Karpas-422 (cell line): ENCODE measurements at regions not wholly inside any gene's neighbourhood (a gene's known extent, or its start where the extent isn't known, plus 50 kb on each side); places are given as distances from the start of the nearest gene placed in this dataset.
"Not testable (repeated sequence)": the region's sequence is repeated elsewhere in the genome, so short reads cannot be mapped to it uniquely, and the experiment has no call there.

Source experiments
- DNase-seq: peaks from one replicate; pipeline ENCODE4 v3.0.0-alpha.2; 2015
- H2AFZ ChIP-seq: fragments of 200-600 bp; sonication (generic); 2 replicates; pipeline ENCODE4 v1.6.1; 2014; ENCODE audit warnings: antibody characterized with exemption, low read length, mixed read lengths
- H3K27ac ChIP-seq: fragments of 200-600 bp; sonication (generic); 2 replicates; pipeline ENCODE4 v1.5.1; 2014; ENCODE audit warnings: mild to moderate bottlenecking, low read length, moderate library complexity
- H3K27me3 ChIP-seq: fragments of 200-600 bp; sonication (generic); 2 replicates; pipeline ENCODE4 v1.6.1; 2014; ENCODE audit warnings: low read length, mixed read lengths
- H3K36me3 ChIP-seq: fragments of 200-600 bp; sonication (generic); 2 replicates; pipeline ENCODE4 v1.6.1; 2014; ENCODE audit warnings: low read length, mixed read lengths; ENCODE audit not compliant: insufficient read depth
- H3K4me1 ChIP-seq: fragments of 200-600 bp; sonication (generic); 2 replicates; pipeline ENCODE4 v1.6.1; 2014; ENCODE audit warnings: mild to moderate bottlenecking, low read length, mixed read lengths
- H3K4me2 ChIP-seq: fragments of 200-600 bp; sonication (generic); 2 replicates; pipeline ENCODE4 v1.6.1; 2014; ENCODE audit warnings: low read length, low read depth, mild to moderate bottlenecking; ENCODE audit not compliant: poor library complexity, severe bottlenecking
- H3K4me3 ChIP-seq: fragments of 200-600 bp; sonication (generic); 2 replicates; pipeline ENCODE4 v1.5.1; 2014; ENCODE audit warnings: mild to moderate bottlenecking, antibody characterized with exemption, low read length, mixed read lengths
- H3K79me2 ChIP-seq: fragments of 200-600 bp; sonication (generic); 2 replicates; pipeline ENCODE4 v1.6.1; 2014; ENCODE audit warnings: mild to moderate bottlenecking, low read length, mixed read lengths
- H3K9ac ChIP-seq: fragments of 200-600 bp; sonication (generic); 2 replicates; pipeline ENCODE4 v1.6.0; 2014; ENCODE audit warnings: low read length
- H3K9me2 ChIP-seq: fragments of 200-600 bp; sonication (generic), shearing (Covaris generic); replicated peaks from 2 replicates; pipeline ENCODE4 v1.6.0; 2014; ENCODE audit warnings: mild to moderate bottlenecking, low read length, moderate library complexity; ENCODE audit not compliant: insufficient read depth
- H3K9me3 ChIP-seq: fragments of 300-700, 200-600 bp; sonication (generic); 2 replicates; pipeline ENCODE4 v1.6.1; 2014; ENCODE audit warnings: low read length, mixed read lengths
- H4K20me1 ChIP-seq: fragments of 200-600 bp; sonication (generic); 2 replicates; pipeline ENCODE4 v1.6.1; 2014; ENCODE audit warnings: mild to moderate bottlenecking, antibody characterized with exemption, low read length, low read depth; ENCODE audit not compliant: insufficient read depth

DNA sequence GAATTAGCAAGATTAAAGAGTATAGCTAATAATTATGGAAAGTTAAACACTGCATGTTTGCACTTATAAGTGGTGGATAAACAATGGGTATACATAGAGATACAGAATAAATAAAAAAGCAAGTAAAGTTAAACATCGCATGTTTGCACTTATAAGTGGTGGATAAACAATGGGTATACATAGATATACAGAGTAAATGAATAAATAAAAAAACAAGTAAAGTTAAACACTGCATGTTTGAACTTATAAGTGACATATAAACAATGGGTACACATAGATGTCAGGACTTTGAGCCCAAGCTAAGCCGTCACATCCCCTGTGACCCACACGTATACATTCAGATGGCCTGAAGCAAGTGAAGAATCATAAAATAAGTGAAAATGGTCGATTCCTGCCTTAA, 1533.3 kb upstream of the SPRY2 start:
- no peak for DNase-seq
- Histone ChIP-seq H3K79me2 (no peaks in the 10 kb centered on the region), H3K4me2 (no peak overlapping the region), H3K4me1 (no peaks in the 10 kb centered on the region), H2AFZ (no peak overlapping the region), H3K9me2 (no peaks in the 10 kb centered on the region), H3K9me3 (peaks cover 4% of the 10 kb centered on the region), H3K9ac (no peak overlapping the region), H3K27me3 (no peaks in the 10 kb centered on the region), H3K4me3 (no peak overlapping the region), H3K27ac (no peak overlapping the region), H3K36me3 (no peaks in the 10 kb centered on the region), H4K20me1 (no peaks in the 10 kb centered on the region)

DNA sequence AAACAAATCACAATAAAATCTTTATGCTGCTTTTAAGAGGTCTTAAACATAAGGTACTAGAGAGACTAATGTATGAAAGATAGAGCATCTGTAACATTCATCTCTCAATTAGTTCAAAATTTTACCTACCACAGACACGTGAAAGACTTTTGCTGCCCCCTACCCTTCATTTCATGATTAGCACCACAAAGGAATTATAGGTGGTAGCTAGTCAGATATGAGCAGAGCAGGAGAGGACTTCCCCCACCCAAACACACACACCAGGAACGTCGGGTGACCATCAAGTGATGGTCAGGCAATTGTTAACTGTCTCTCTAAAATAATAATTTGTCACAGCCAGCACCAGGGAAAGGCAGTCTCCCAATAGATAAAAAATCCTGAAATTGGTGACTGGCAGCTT, 1531.7 kb upstream of the SPRY2 start:
- Histone ChIP-seq H3K4me3 (no peak overlapping the region), H3K27ac (no peak overlapping the region), H3K27me3 (no peaks in the 10 kb centered on the region), H3K79me2 (no peaks in the 10 kb centered on the region), H3K36me3 (no peaks in the 10 kb centered on the region), H3K4me2 (no peak overlapping the region), H3K9ac (no peak overlapping the region), H3K4me1 (no peaks in the 10 kb centered on the region), H3K9me2 (no peaks in the 10 kb centered on the region), H4K20me1 (no peaks in the 10 kb centered on the region), H2AFZ (no peak overlapping the region), H3K9me3 (no peaks in the 10 kb centered on the region; the same call in none of the 2 replicates)
- DNase-seq: peak; percentile 59

DNA sequence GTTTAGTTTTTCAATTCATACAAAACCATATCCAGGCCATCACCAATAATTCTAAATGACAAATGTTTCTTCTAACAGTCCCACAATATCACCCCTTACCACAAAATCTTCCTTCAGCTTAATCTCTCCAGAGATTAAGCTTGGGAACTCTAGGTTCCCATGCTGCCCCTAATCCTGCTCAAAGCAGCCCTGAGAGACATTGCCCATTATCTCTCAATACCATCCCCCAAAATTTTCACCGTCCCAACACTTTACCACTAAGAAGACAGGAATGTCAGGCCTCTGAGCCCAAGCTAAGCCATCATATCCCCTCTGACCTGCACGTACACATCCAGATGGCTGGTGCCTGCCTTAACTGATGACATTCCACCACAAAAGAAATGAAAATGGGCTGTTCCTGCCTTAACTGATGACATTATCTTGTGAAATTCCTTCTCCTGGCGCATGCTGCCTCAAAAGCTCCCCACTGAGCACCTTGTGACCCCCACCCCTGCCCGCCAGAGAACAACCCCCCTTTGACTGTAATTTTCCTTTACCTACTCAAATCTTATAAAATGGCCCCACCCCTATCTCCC, 1530.9 kb upstream of the SPRY2 start:
- H3K4me1 ChIP-seq, H3K4me3 ChIP-seq, DNase-seq, H3K9me2 ChIP-seq, H3K27ac ChIP-seq, H4K20me1 ChIP-seq, H3K27me3 ChIP-seq, H3K9ac ChIP-seq, H3K9me3 ChIP-seq, H3K79me2 ChIP-seq, H2AFZ ChIP-seq, H3K36me3 ChIP-seq, H3K4me2 ChIP-seq: not testable (repeated sequence)

- Histone ChIP-seq H3K36me3 (no peaks in the 10 kb centered on the region), H3K27ac (no peak overlapping the region), H2AFZ (no peak overlapping the region), H3K4me2 (no peak overlapping the region), H3K79me2 (no peaks in the 10 kb centered on the region), H3K27me3 (no peaks in the 10 kb centered on the region), H3K9me3 (peaks cover 18% of the 10 kb centered on the region; the same call in 1 of the 2 replicates), H4K20me1 (no peaks in the 10 kb centered on the region), H3K9ac (no peak overlapping the region), H3K4me1 (no peaks in the 10 kb centered on the region), H3K9me2 (no peaks in the 10 kb centered on the region), H3K4me3 (no peak overlapping the region)
- no peak for DNase-seq
Measured at GRCh38 chr13:81848291-81848690, 1507.4 kb upstream of the SPRY2 start.

DNA sequence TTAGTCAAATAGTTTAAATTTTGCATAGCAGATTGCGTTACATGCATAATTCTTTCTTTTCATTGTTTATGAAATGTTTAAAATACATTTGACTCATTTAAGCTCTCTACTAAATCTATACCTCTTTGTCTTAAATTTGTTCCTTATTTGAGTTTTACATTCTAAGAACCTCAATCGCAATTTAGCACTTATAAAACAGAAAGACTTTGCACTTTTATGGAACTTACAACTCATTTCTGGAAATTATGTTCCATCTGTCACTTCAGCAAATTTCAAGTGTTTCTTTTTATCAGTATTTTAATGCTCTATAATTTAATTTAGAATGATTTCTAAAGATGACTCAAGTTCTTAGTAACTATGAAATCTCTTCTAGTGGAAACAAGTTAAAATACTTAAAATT, 1505.8 kb upstream of the SPRY2 start:
- Histone ChIP-seq H3K4me1 (no peaks in the 10 kb centered on the region), H2AFZ (no peak overlapping the region), H3K9ac (no peak overlapping the region), H3K9me3 (peaks cover 18% of the 10 kb centered on the region; the same call in 1 of the 2 replicates), H3K9me2 (no peaks in the 10 kb centered on the region), H3K27ac (no peak overlapping the region), H3K4me2 (no peak overlapping the region), H4K20me1 (no peaks in the 10 kb centered on the region), H3K36me3 (no peaks in the 10 kb centered on the region), H3K27me3 (no peaks in the 10 kb centered on the region), H3K4me3 (no peak overlapping the region), H3K79me2 (no peaks in the 10 kb centered on the region)
- DNase-seq: no peak

- DNase-seq: no peak
- H3K4me3 ChIP-seq: no peak overlapping the region
- H3K27ac ChIP-seq: no peak overlapping the region
- H3K4me1 ChIP-seq: no peaks in the 10 kb centered on the region
- H3K9me3 ChIP-seq: peaks cover 28% of the 10 kb centered on the region
- H2AFZ ChIP-seq: no peak overlapping the region
- no peaks in the 10 kb centered on the region for H4K20me1 ChIP-seq
- no peaks in the 10 kb centered on the region for H3K36me3 ChIP-seq
- no peaks in the 10 kb centered on the region for H3K27me3 ChIP-seq
- H3K9ac ChIP-seq: no peak overlapping the region
- no peak overlapping the region for H3K4me2 ChIP-seq
- no peaks in the 10 kb centered on the region for H3K9me2 ChIP-seq
- no peaks in the 10 kb centered on the region for H3K79me2 ChIP-seq
Measured at GRCh38 chr13:81821259-81821658, 1480.3 kb upstream of the SPRY2 start.

GRCh38 chr13:81800433-81800832, 1459.5 kb upstream of the SPRY2 start:
- no peak overlapping the region for H3K9ac ChIP-seq
- no peak for DNase-seq
- H3K4me2 ChIP-seq: no peak overlapping the region
- H3K4me1 ChIP-seq: no peaks in the 10 kb centered on the region
- H3K36me3 ChIP-seq: no peaks in the 10 kb centered on the region
- H2AFZ ChIP-seq: no peak overlapping the region
- no peaks in the 10 kb centered on the region for H4K20me1 ChIP-seq
- H3K4me3 ChIP-seq: no peak overlapping the region
- no peaks in the 10 kb centered on the region for H3K79me2 ChIP-seq
- no peak overlapping the region for H3K27ac ChIP-seq
- H3K9me3 ChIP-seq: peaks cover 30% of the 10 kb centered on the region
- H3K27me3 ChIP-seq: no peaks in the 10 kb centered on the region
- H3K9me2 ChIP-seq: no peaks in the 10 kb centered on the region

DNA sequence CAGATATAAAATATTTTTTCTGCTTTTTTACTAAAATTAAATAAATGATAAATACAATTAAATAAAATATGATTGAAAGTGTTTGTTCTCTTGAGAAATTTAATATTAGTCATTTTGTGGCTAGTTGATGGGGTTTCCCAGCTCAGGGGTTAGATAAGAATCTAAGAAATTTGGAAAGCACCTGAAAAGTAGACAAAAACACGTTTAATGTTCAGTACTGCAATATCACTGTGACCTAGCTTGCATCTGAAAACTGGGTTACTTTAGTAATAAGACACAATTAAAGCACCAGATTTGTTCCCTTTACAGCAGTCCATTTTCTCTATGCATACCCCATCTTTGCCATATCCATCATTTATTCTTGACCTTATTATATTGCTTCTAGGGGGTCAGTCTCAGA, 1454.8 kb upstream of the SPRY2 start:
- Histone ChIP-seq H3K4me1 (no peaks in the 10 kb centered on the region), H4K20me1 (no peaks in the 10 kb centered on the region), H3K9ac (no peak overlapping the region), H3K27me3 (no peaks in the 10 kb centered on the region), H3K4me3 (no peak overlapping the region), H3K27ac (no peak overlapping the region), H3K4me2 (no peak overlapping the region), H3K79me2 (no peaks in the 10 kb centered on the region), H3K9me3 (peaks cover 13% of the 10 kb centered on the region), H3K36me3 (no peaks in the 10 kb centered on the region), H3K9me2 (no peaks in the 10 kb centered on the region), H2AFZ (no peak overlapping the region)
- DNase-seq: no peak

DNA sequence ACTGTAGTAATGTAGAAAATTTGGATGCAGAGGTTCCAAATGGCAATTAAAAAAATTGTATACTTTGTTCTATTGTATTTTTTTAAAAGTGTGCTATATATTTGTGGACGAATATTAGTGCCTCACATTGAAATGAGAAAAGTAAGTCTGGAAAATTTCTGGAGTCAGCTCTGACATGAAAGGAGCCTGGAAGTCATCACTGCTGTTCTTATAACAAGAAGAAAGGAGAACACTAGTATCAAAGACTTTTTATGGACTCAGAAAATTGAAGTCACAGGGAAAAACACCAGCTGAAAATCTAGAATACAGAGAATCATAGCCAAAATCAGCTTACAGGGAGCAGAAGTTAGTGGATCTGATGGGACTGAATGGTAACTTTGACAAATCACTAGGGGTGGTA, 1450.7 kb upstream of the SPRY2 start:
- Histone ChIP-seq H3K4me1 (no peaks in the 10 kb centered on the region), H3K27me3 (no peaks in the 10 kb centered on the region), H3K27ac (no peak overlapping the region), H3K36me3 (no peaks in the 10 kb centered on the region), H3K9ac (no peak overlapping the region), H3K9me3 (peaks cover 20% of the 10 kb centered on the region; the same call in 1 of the 2 replicates), H3K9me2 (no peaks in the 10 kb centered on the region), H4K20me1 (no peaks in the 10 kb centered on the region), H3K4me2 (no peak overlapping the region), H3K79me2 (no peaks in the 10 kb centered on the region), H2AFZ (no peak overlapping the region), H3K4me3 (no peak overlapping the region)
- no peak for DNase-seq
